ENCODE measurements at regions not wholly inside any gene's neighbourhood (a gene's known extent, or its start where the extent isn't known, plus 50 kb on each side); places are given as distances from the start of the nearest gene placed in this dataset.

DNA sequence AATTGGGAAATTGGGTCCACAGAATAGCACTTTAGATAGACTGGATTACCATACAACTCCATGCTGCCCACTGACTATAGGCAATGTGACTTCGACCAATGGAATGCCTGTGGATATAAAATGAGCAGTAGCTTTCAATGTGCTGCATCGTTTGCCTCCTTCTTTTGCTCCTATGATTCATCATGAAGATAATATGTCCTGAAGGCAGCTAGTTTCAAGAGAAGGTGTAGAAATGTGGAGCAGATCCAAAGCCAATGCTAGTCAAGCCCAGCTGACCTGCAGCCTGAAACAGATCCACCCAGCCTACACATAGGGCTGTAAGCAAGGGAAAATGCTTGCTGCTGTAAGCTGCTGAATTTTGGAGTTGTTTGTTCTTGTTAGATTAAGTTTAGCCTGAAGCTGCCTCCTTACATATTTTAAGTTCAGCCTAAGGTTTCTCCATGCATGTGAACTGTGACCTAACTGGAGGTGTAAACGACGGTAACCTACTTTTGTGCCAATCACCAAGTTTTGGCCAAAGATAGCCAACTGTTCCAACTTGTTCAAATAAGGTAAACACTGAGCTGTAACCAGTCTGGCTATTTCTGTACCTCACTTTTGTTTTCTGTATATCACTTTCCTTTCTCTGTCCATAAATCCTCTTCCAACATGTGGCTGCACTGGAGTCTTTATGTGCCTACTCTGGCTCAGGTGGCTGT is 169.1 kb upstream of the AVPR1A start:
- Histone ChIP-seq H3K79me1 (ENCODE audit: low read depth in 1 of 2, low read length in 2 of 2) (no peaks in the 10 kb centered on the region), H4K20me1 (ENCODE audit: insufficient read depth, low read length) (no peaks in the 10 kb centered on the region), H3K23ac (ENCODE audit: low read depth, low read length) (no peak overlapping the region), H2BK120ac (ENCODE audit: low read depth, low read length) (no peak overlapping the region), H3K27ac (ENCODE audit: insufficient read depth, low read length) (no peak overlapping the region), H2AFZ (replicated peaks; ENCODE audit: low read length, poor library complexity) (no peak overlapping the region), H2BK20ac (ENCODE audit: low read depth, low read length) (no peak overlapping the region), H3K18ac (ENCODE audit: low read depth, low read length) (no peak overlapping the region), H3K4me1 (ENCODE audit: control insufficient read depth, insufficient read depth, low read length) (no peaks in the 10 kb centered on the region), H3K4me2 (ENCODE audit: low read depth, low read length) (no peak overlapping the region), H2BK5ac (ENCODE audit: low read depth, low read length, poor library complexity, severe bottlenecking) (no peak overlapping the region), H4K91ac (ENCODE audit: insufficient read depth, low read depth, low read length) (no peak overlapping the region), H2BK15ac (ENCODE audit: low read depth, low read length) (no peak overlapping the region), H3K4ac (ENCODE audit: low read depth, low read length) (no peak overlapping the region), H3K9me1 (ENCODE audit: insufficient read depth, low read length) (no peaks in the 10 kb centered on the region), H2AK5ac (ENCODE audit: low read depth, low read length) (no peak overlapping the region), H3K9me3 (ENCODE audit: control insufficient read depth, insufficient read depth, low read length) (no peaks in the 10 kb centered on the region), H4K5ac (ENCODE audit: low read depth, low read length) (no peak overlapping the region), H3K56ac (ENCODE audit: extremely low read depth, insufficient read depth, low read length) (no peak overlapping the region), H3K4me3 (ENCODE audit: insufficient read depth, low read depth, low read length) (no peak overlapping the region), H3K9ac (ENCODE audit: low read depth, low read length) (no peak overlapping the region), H4K8ac (ENCODE audit: low read depth in 2 of 2, low read length in 2 of 2) (no peak overlapping the region), H3K14ac (replicated peaks; ENCODE audit: low read depth, low read length) (no peak overlapping the region), H3K27me3 (ENCODE audit: control insufficient read depth, insufficient read depth, low read length) (no peaks in the 10 kb centered on the region), H2AK9ac (replicated peaks; ENCODE audit: low read depth, low read length, poor library complexity) (no peak overlapping the region), H3K36me3 (ENCODE audit: control insufficient read depth, insufficient read depth, low read length) (no peaks in the 10 kb centered on the region)
- dilution Hi-C loops (cut with HindIII; ENCODE audit: low sequenced_read_pairs, unreplicated experiment) (no loop called here), intact Hi-C loops (cut with micrococcal nuclease) (no loop called here), in situ Hi-C loops (cut with MboI; ENCODE audit: low sequenced_read_pairs) (no loop called here)
- no TSS peak for BruUV-seq (replicated peaks)
- ChIA-PET POLR2A (ENCODE audit: unreplicated experiment) (no interaction called here), CTCF (no interaction called here)
- TF ChIP-seq BHLHE40 (IDR thresholded peaks at IDR 0.05; ENCODE audit: low read depth, low read length) = no peak
- no peak for TF ChIP-seq CEBPB (IDR thresholded peaks at IDR 0.05; ENCODE audit: low read depth, low read length)
- TF ChIP-seq, protein P1, sequence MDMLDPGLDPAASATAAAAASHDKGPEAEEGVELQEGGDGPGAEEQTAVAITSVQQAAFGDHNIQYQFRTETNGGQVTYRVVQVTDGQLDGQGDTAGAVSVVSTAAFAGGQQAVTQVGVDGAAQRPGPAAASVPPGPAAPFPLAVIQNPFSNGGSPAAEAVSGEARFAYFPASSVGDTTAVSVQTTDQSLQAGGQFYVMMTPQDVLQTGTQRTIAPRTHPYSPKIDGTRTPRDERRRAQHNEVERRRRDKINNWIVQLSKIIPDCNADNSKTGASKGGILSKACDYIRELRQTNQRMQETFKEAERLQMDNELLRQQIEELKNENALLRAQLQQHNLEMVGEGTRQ (IDR thresholded peaks at IDR 0.05; ENCODE audit: low read depth, low read length) = no peak
- TF ChIP-seq, protein P2, sequence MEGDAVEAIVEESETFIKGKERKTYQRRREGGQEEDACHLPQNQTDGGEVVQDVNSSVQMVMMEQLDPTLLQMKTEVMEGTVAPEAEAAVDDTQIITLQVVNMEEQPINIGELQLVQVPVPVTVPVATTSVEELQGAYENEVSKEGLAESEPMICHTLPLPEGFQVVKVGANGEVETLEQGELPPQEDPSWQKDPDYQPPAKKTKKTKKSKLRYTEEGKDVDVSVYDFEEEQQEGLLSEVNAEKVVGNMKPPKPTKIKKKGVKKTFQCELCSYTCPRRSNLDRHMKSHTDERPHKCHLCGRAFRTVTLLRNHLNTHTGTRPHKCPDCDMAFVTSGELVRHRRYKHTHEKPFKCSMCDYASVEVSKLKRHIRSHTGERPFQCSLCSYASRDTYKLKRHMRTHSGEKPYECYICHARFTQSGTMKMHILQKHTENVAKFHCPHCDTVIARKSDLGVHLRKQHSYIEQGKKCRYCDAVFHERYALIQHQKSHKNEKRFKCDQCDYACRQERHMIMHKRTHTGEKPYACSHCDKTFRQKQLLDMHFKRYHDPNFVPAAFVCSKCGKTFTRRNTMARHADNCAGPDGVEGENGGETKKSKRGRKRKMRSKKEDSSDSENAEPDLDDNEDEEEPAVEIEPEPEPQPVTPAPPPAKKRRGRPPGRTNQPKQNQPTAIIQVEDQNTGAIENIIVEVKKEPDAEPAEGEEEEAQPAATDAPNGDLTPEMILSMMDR (conservative IDR thresholded peaks at IDR 0.05; ENCODE audit: low read depth, low read length) = no peak
- no peak for TF ChIP-seq CHD1 (IDR thresholded peaks at IDR 0.05; ENCODE audit: low read depth, low read length)
- no peak for TF ChIP-seq MAFK (IDR thresholded peaks at IDR 0.05; ENCODE audit: low read depth, low read length)
- TF ChIP-seq NFE2L2 (IDR thresholded peaks at IDR 0.05; ENCODE audit: low read depth, low read length) = no peak
- 78% methylated on average over 2 of the region's 4 CpGs; no CpG with 5 or more reads in 1 of the 2 experiments for WGBS, 2 experiments (ENCODE audit: extremely low coverage in 2 of 2, insufficient read length in 1 of 2)
- no peak for DNase-seq
- no peak for ATAC-seq (ENCODE audit: low read depth)
